Sigmoid colon (tissue), 6 donors: ENCODE measurements at regions not wholly inside any gene's neighbourhood (a gene's known extent, or its start where the extent isn't known, plus 50 kb on each side); places are given as distances from the start of the nearest gene placed in this dataset.
"Not testable (repeated sequence)": the region's sequence is repeated elsewhere in the genome, so short reads cannot be mapped to it uniquely, and the experiment has no call there.

Experiments
- DNase-seq: peaks from one replicate; pipeline ENCODE4 v3.0.0-alpha.2; 2019
- H3K27ac ChIP-seq, 4 donors: fragments of 200-600 bp; sonication (generic); one replicate each; pipeline ENCODE4 v1.5.1; 2016 to 2019; ENCODE audit warnings: mild to moderate bottlenecking in 1 of 4
- H3K27me3 ChIP-seq, 3 donors: fragments of 200-600 bp; sonication (generic); one replicate each; pipeline ENCODE4 v1.5.1; 2019; ENCODE audit warnings: mild to moderate bottlenecking in 1 of 3
- H3K36me3 ChIP-seq, 4 donors: fragments of 200-600 bp; sonication (generic); one replicate each; pipeline ENCODE4 v1.5.1; 2016 to 2019
- H3K4me1 ChIP-seq, 4 donors: fragments of 200-600 bp; sonication (generic); one replicate each; pipeline ENCODE4 v1.5.1; 2017 to 2019
- H3K4me3 ChIP-seq, 4 donors: fragments of 200-600 bp; sonication (generic); one replicate each; pipeline ENCODE4 v1.5.1; 2017 to 2019; ENCODE audit warnings: mild to moderate bottlenecking in 2 of 4, moderate library complexity in 1 of 4
- H3K9me3 ChIP-seq, 4 donors: fragments of 200-600 bp in 3 of 4; sonication (generic) in 3 of 4; one replicate each; pipeline versions ENCODE4 v1.5.1 to v1.6.1; 2013 to 2019
- EP300 ChIP-seq, 4 donors: sonication (generic); formaldehyde crosslinking; IDR thresholded peaks; one replicate each; pipeline ENCODE4 v1.6.1; 2017; ENCODE audit warnings: antibody characterized with exemption in 4 of 4
- POLR2A ChIP-seq, 2 donors: fragments of 450-650 bp; IDR thresholded peaks; one replicate each; pipeline ENCODE4 v1.6.1; 2016; ENCODE audit warnings: antibody characterized with exemption in 2 of 2, mild to moderate bottlenecking in 2 of 2, moderate library complexity in 2 of 2
- POLR2AphosphoS5 ChIP-seq, 4 donors: sonication (generic); formaldehyde crosslinking; IDR thresholded peaks; one replicate each; pipeline ENCODE4 v1.6.1; 2017; ENCODE audit warnings: antibody characterized with exemption in 4 of 4
- WGBS, 2 donors: extraction: QIAGEN DNeasy Blood & Tissue Kit; methylation state at CpG; one replicate each; pipeline ENCODE4 v1.1.7; 2013; 5-methylcytosine and 5-hydroxymethylcytosine counted together
- intact Hi-C: fragments of 100-400 bp; cut with DNase I; formaldehyde crosslinking; loops from one replicate; pipeline ENCODE4 v1.15.1; 2023
- TF ChIP-seq, protein P1 (sequence below), 4 experiments: fragments of 450-650 bp in 3 of 4; fragments of 200-600 bp in 1 of 4; IDR thresholded peaks; one replicate each; pipeline ENCODE4 v1.5.1; 2016 to 2019; ENCODE audit warnings: antibody characterized with exemption in 4 of 4, mild to moderate bottlenecking in 3 of 4, moderate library complexity in 2 of 4
- donor health status: healthy with polysubstance abuse.
- donor health status: healthy.

DNA sequence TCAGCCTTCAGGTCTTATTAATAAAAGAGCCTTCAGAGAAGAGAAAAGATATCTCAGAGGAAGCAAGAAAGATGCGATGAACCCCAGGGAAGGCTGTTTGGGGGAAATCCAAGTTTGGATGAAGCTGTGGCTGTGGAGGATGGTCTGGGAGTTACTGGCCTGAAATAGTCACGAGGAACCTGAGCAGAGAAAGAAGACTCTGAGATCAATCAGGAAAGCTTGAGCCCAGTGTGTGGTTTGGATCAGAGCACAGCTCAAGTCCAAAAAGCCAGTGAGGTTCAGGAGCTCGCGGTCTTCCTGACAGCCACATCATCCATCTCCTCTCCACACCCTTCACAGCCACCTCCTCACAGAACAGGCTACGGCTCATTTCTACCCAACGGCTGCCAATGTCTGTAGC, 87.4 kb upstream of the SERPINE2 start:
- H3K27ac ChIP-seq, result peak overlapping the region in 1 of 4 donors; percentile 42
- no peaks in the 10 kb centered on the region for H3K9me3 ChIP-seq
- no peaks in the 10 kb centered on the region for H3K36me3 ChIP-seq
- WGBS, 2 donors, result 85 to 87% methylated on average over 6 of the region's 6 CpGs
- TF ChIP-seq, protein P1, sequence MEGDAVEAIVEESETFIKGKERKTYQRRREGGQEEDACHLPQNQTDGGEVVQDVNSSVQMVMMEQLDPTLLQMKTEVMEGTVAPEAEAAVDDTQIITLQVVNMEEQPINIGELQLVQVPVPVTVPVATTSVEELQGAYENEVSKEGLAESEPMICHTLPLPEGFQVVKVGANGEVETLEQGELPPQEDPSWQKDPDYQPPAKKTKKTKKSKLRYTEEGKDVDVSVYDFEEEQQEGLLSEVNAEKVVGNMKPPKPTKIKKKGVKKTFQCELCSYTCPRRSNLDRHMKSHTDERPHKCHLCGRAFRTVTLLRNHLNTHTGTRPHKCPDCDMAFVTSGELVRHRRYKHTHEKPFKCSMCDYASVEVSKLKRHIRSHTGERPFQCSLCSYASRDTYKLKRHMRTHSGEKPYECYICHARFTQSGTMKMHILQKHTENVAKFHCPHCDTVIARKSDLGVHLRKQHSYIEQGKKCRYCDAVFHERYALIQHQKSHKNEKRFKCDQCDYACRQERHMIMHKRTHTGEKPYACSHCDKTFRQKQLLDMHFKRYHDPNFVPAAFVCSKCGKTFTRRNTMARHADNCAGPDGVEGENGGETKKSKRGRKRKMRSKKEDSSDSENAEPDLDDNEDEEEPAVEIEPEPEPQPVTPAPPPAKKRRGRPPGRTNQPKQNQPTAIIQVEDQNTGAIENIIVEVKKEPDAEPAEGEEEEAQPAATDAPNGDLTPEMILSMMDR (IDR thresholded peaks at IDR 0.05), result no peak
- TF ChIP-seq EP300 (IDR thresholded peaks at IDR 0.05), result no peak
- no peak for TF ChIP-seq POLR2AphosphoS5 (IDR thresholded peaks at IDR 0.05)
- TF ChIP-seq POLR2A (IDR thresholded peaks at IDR 0.05), result no peak
- peaks cover 0 to 17% (median 11%) of the 10 kb centered on the region in 4 donors for H3K4me1 ChIP-seq
- H3K4me3 ChIP-seq, result no peak overlapping the region
- no peak for DNase-seq
- H3K27me3 ChIP-seq, result no peaks in the 10 kb centered on the region
- intact Hi-C loops, result no loop called here

DNA sequence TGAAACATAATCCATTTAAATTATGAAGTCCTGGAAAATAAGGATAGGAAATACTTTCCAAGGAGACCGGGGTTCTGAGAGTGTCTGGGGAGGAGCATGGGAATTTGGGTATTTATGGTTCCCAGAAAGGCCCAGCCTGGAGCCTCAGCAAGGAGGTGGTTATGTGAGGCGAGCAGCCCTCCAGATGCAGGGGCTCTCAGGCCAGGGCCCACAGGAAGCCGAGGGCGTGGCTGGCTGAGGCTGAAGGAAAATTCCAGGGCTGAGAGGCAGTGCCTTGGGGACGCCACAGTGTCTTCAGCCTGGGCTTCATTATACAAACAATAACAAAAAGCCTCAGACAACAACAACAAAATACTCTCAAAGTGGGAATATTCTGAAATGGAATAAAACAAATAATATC, 86.9 kb upstream of the SERPINE2 start:
- Histone ChIP-seq H3K27ac (peak overlapping the region in 1 of 4 donors; percentile 42), H3K4me3 (no peak overlapping the region), H3K27me3 (no peaks in the 10 kb centered on the region), H3K36me3 (no peaks in the 10 kb centered on the region), H3K4me1 (peaks cover 0 to 17% (median 11%) of the 10 kb centered on the region in 4 donors), H3K9me3 (no peaks in the 10 kb centered on the region)
- WGBS, 2 donors, result 51 to 73% methylated on average over 5 of the region's 5 CpGs
- TF ChIP-seq POLR2A (IDR thresholded peaks at IDR 0.05) (no peak), EP300 (IDR thresholded peaks at IDR 0.05) (no peak), POLR2AphosphoS5 (IDR thresholded peaks at IDR 0.05) (no peak)
- TF ChIP-seq, protein P1 (IDR thresholded peaks at IDR 0.05), result no peak
- intact Hi-C loops, result no loop called here
- DNase-seq, result no peak

DNA sequence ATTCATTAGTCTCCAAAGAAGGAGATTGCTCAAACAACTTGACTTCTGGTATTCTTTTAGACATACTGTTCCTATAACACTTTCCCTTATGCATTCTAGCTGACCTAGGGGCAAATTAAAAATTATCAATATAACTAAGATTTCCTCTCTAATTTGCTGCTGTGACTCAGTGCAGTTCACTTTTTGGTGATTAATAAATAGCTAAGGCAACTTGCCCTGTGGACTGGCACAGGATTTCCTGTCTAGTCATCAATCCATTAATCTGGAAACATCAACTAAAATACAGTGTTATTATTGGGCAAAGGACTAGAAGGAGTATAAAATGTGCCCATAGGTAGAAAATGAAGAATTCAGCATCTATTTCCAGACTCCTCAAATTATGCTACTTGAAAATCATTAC, 83.5 kb upstream of the SERPINE2 start:
- no peaks in the 10 kb centered on the region for H3K36me3 ChIP-seq
- intact Hi-C loops, result no loop called here

DNA sequence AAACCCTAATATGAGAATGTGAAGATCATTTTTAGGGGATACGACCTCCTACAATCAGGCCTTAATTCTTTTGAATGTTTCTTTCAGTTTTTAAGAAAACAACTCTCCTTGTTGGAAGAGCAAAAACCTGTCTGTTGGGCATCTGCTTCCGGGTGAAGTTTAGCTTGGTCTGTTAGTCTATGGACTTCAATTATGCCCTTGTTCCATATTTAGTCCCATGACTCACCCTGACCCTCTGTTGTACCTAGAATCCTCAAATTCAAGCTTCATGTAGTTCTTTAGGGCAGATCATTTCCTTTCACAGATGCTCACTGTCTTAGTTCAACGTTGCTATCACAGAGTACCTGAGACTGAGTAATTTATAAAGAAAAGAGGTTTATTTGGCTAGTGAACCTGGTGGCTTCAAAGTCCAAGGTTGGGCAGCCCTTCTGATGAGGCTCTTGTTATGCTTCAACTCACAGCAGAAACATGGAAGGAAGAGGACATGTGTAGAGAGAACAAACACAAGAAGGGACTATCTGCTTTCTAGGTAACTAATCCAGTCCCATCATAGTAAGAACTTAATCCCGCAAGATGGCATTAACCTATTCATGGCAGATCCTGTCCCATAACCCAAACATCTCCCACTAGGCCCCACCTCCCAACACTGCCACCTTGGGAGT, 82.5 kb upstream of the SERPINE2 start:
- Histone ChIP-seq H3K4me3 (no peak overlapping the region), H3K4me1 (no peaks in the 10 kb centered on the region), H3K9me3 (no peaks in the 10 kb centered on the region), H3K36me3 (no peaks in the 10 kb centered on the region), H3K27ac (no peak overlapping the region), H3K27me3 (no peaks in the 10 kb centered on the region)
- no peak for DNase-seq
- intact Hi-C loops, result no loop called here
- TF ChIP-seq EP300 (IDR thresholded peaks at IDR 0.05) (no peak), POLR2AphosphoS5 (IDR thresholded peaks at IDR 0.05) (no peak), POLR2A (IDR thresholded peaks at IDR 0.05) (no peak)
- TF ChIP-seq, protein P1 (IDR thresholded peaks at IDR 0.05), result no peak
- 81 to 83% methylated on average over 4 of the region's 4 CpGs for WGBS, 2 donors

More for the DNA sequence above, 83.5 kb upstream of the SERPINE2 start:
- Histone ChIP-seq H3K27me3 (no peaks in the 10 kb centered on the region), H3K27ac (no peak overlapping the region), H3K4me1 (peaks cover 0 to under 1% (median 0%) of the 10 kb centered on the region in 4 donors), H3K9me3 (no peaks in the 10 kb centered on the region), H3K4me3 (no peak overlapping the region)
- DNase-seq, result no peak
- TF ChIP-seq EP300 (IDR thresholded peaks at IDR 0.05) (no peak), POLR2A (IDR thresholded peaks at IDR 0.05) (no peak), POLR2AphosphoS5 (IDR thresholded peaks at IDR 0.05) (no peak)

DNA sequence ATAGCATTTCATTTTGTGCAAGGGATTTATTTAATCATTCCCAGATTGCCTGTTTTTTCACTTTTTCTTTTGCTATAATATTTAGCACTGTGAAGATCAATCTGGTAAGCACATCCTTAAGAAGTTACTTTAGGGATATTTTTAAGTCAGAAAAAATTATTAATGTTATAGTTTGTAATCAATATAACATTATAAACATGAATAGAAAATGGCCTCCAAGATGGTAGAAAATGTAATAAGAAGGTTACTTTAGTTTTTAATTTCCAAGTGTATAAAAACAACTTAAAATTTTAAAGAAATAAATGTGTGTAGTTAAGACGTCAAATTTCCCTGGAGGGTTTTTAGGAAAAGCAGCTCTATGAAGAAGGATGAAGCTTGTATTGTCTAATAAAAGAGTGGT, 81.9 kb upstream of the SERPINE2 start:
- no peak for DNase-seq
- Histone ChIP-seq H3K36me3 (no peaks in the 10 kb centered on the region), H3K27ac (no peak overlapping the region), H3K27me3 (no peaks in the 10 kb centered on the region), H3K4me3 (no peak overlapping the region), H3K9me3 (no peaks in the 10 kb centered on the region), H3K4me1 (no peaks in the 10 kb centered on the region)
- intact Hi-C loops, result no loop called here
- WGBS, 2 donors, result 89 to 94% methylated on average over 1 of the region's 1 CpG
- TF ChIP-seq POLR2AphosphoS5 (IDR thresholded peaks at IDR 0.05) (no peak), EP300 (IDR thresholded peaks at IDR 0.05) (no peak), POLR2A (IDR thresholded peaks at IDR 0.05) (no peak)
- TF ChIP-seq, protein P1 (IDR thresholded peaks at IDR 0.05), result no peak

DNA sequence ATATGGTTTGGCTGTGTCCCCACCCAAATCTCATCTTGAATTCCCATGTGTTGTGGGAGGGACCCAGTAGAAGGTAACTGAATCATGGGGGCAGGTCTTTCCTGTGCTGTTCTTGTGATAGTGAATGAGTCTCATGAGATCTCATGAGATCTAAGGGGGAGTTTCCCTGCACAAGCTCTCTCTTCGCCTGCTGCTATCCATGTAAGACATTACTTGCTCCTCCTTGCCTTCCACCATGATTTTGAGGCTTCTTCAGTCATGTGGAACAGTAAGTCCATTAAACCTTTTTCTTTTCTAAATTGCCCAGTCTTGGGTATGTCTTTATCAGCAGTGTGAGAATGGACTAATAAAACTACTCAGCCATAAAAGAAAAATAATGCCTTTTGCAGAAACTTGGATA, 80.8 kb upstream of the SERPINE2 start:
- DNase-seq, H3K27ac ChIP-seq, H3K36me3 ChIP-seq, H3K4me1 ChIP-seq, H3K4me3 ChIP-seq, intact Hi-C loops, H3K27me3 ChIP-seq, H3K9me3 ChIP-seq: not testable (repeated sequence)
- WGBS, 2 donors, result 91% methylated on average over 1 of the region's 1 CpG
